Left ventricle myocardium inferior (tissue), 1 donor: ENCODE measurements at regions not wholly inside any gene's neighbourhood (a gene's known extent, or its start where the extent isn't known, plus 50 kb on each side); places are given as distances from the start of the nearest gene placed in this dataset.

ENCODE experiments used
- DNase-seq: peaks from one replicate; pipeline ENCODE4 v3.0.0-alpha.2; 2020
- H3K27ac ChIP-seq: fragments of 200-600 bp; replicated peaks from 2 replicates; pipeline ENCODE4 v1.8.0; 2021
- H3K27me3 ChIP-seq: fragments of 200-600 bp; 2 replicates; pipeline ENCODE4 v1.8.0; 2021; ENCODE audit warnings: low read depth
- H3K36me3 ChIP-seq: fragments of 200-600 bp; 2 replicates; pipeline ENCODE4 v1.8.0; 2021
- H3K4me1 ChIP-seq: fragments of 200-600 bp; 2 replicates; pipeline ENCODE4 v1.8.0; 2021
- H3K4me3 ChIP-seq: fragments of 200-600 bp; 2 replicates; pipeline ENCODE4 v1.8.0; 2021; ENCODE audit warnings: mild to moderate bottlenecking, moderate library complexity
- H3K9me3 ChIP-seq: fragments of 200-600 bp; replicated peaks from 2 replicates; pipeline ENCODE4 v1.8.0; 2021
- intact Hi-C: fragments of 100-400 bp; cut with micrococcal nuclease; formaldehyde crosslinking; loops from one replicate; pipeline ENCODE4 v1.11.0; 2022
- TF ChIP-seq, protein P1 (sequence below): fragments of 200-600 bp; IDR thresholded peaks from 2 replicates; pipeline ENCODE4 v1.8.0; 2021; ENCODE audit warnings: antibody characterized with exemption, mild to moderate bottlenecking, borderline replicate concordance
- donor health status: DM: no; HTN: yes; CAD: no; lungs with severe emphysema.

DNA sequence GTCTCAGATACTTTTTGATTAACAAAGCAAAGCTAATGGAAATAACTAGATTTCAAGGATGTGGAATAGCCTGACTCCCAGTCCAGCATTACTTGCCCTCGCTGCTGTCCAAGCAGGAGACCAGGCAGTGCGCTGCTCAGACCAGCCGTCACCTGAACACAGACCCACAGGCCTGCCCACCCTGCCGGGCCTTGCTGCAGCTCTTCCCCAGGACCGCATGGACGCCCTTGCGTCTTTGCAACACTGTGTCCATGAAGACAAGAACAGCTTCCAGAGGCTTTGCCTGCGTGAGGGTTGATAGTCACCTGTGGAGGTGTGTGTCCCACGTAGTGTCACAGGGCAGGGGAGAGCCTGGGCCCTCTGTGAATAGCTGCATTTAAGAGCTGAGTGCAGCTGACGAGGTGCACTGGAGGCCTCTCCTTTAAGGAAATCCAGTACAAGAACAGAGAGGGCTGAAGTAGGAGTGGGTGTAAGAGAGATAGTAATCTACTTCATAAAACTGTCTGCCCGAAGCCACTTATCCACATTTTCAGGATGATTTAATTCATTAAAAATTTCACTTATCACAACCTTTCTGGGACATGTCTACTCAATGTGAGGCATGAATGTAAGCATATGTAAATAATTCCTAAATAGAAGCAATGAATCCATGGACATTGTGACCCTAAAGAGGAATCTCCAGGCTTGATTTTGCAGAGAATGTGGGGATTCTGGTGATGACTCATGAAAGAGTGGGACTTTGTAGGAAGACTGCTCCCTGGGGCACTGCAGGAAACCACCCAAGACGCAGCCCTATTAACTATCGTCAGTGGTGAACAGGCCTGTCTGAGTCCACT lies 176.2 kb upstream of the RAB4A start:
- no peak overlapping the region for H3K4me3 ChIP-seq
- DNase-seq = no peak
- no peak overlapping the region for H3K27ac ChIP-seq
- TF ChIP-seq, protein P1, sequence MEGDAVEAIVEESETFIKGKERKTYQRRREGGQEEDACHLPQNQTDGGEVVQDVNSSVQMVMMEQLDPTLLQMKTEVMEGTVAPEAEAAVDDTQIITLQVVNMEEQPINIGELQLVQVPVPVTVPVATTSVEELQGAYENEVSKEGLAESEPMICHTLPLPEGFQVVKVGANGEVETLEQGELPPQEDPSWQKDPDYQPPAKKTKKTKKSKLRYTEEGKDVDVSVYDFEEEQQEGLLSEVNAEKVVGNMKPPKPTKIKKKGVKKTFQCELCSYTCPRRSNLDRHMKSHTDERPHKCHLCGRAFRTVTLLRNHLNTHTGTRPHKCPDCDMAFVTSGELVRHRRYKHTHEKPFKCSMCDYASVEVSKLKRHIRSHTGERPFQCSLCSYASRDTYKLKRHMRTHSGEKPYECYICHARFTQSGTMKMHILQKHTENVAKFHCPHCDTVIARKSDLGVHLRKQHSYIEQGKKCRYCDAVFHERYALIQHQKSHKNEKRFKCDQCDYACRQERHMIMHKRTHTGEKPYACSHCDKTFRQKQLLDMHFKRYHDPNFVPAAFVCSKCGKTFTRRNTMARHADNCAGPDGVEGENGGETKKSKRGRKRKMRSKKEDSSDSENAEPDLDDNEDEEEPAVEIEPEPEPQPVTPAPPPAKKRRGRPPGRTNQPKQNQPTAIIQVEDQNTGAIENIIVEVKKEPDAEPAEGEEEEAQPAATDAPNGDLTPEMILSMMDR = no peak
- H3K4me1 ChIP-seq = no peaks in the 10 kb centered on the region
- intact Hi-C loops = no loop called here
- H3K9me3 ChIP-seq = peaks cover 3% of the 10 kb centered on the region
- H3K36me3 ChIP-seq = no peaks in the 10 kb centered on the region
- H3K27me3 ChIP-seq = no peaks in the 10 kb centered on the region

DNA sequence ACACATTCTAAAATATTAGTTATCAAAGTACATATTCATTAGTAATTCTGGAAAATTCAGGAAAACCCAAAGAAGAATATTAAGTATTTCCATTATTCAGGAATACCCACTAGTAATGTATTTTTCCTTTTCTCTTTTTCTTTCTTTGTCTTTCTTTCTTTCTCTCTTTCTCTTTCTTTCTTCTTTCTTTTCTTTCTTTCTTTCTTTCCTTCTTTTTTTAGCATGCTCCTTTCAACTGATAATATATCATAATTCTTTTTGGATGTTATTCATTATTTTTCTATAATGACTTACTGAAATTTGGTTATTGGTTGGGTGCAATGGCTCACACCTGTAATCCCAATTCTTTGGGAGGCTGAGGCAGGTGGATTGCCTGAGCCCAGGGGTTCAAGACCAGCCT lies 175.6 kb upstream of the RAB4A start:
- Histone ChIP-seq H3K4me3 (no peak overlapping the region), H3K9me3 (peaks cover 3% of the 10 kb centered on the region), H3K36me3 (no peaks in the 10 kb centered on the region), H3K27ac (no peak overlapping the region), H3K27me3 (no peaks in the 10 kb centered on the region), H3K4me1 (no peaks in the 10 kb centered on the region)
- TF ChIP-seq, protein P1 = no peak
- DNase-seq = no peak
- intact Hi-C loops = no loop called here

DNA sequence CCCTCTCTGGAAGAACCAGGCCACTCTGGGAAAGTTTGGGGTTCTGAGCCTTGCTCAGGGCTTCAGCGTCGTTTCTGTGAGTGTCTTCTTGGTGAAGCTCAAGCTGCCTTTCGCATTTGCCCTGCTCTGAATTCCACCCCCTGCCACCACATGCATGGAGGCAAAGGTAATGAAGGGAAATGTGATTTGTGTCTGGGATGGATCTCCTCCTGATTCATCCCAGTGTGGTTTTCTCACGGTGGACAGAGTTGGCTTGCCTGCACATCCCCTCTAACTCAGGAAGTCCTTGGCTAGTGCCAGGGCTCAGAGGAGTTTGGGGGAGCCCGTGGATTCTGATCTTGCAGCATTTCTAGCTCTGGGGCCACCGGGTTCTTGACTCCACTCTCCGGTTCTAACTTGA lies 173.6 kb upstream of the RAB4A start:
- intact Hi-C loops = no loop called here
- no peaks in the 10 kb centered on the region for H3K4me1 ChIP-seq
- no peak for DNase-seq
- H3K4me3 ChIP-seq = no peak overlapping the region
- H3K27me3 ChIP-seq = peaks cover 2% of the 10 kb centered on the region
- H3K27ac ChIP-seq = no peak overlapping the region
- TF ChIP-seq, protein P1 = no peak
- no peaks in the 10 kb centered on the region for H3K36me3 ChIP-seq
- H3K9me3 ChIP-seq = peaks cover 3% of the 10 kb centered on the region

DNA sequence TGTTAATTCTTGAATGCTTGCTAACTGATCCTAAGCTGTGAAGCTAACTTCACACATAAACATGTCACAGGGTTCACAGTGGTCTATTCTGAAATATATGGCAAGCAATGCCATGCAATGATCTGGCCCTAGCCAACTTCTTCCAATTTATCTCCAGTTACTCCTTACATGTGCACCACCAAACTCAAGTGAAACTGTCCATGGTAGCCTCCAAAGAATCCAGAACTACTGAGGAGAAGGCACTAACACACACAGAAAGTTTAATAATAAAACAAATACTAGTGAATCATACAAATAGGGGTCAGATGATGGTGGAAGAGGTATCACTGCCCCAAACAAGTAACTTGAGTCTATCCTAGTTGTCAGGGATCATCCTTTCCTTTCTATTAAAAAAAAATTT lies 172.6 kb upstream of the RAB4A start:
- Histone ChIP-seq H3K4me1 (no peaks in the 10 kb centered on the region), H3K36me3 (no peaks in the 10 kb centered on the region), H3K9me3 (peaks cover 3% of the 10 kb centered on the region), H3K4me3 (no peak overlapping the region), H3K27me3 (peaks cover 6% of the 10 kb centered on the region), H3K27ac (no peak overlapping the region)
- TF ChIP-seq, protein P1 = no peak
- intact Hi-C loops = no loop called here
- DNase-seq = no peak

DNA sequence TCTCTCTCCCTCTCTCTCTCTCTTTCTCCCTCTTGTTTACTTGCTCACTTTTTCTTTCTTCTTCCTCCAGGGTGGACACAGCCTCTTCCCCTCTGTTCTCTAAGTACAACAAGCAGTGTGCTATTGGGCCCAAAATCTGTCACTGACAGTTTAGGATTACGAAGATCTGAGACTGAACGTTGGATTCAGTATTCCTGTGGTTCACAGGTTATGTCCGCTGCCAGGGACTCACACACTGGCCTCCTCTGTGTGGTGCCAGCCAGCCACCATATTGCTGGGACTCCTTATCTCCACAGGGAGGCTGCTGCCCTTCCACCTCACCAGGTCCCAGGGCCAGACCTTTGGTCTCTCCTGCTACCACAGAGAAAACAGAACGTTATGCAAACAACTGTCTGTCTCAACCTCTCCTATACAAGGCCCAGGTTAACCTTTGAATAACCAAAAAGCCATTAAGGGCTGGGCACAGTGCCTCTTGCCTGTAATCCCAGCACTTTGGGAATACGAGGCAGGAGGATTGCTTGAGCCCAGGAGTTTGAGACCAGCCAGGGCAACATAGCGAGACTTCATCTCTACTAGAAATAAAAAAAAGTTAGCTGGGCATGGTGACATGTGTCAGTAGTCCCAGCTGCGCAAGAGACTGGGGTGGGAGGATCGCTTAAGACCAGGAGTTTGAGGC lies 171.9 kb upstream of the RAB4A start:
- H3K27ac ChIP-seq = no peak overlapping the region
- intact Hi-C loops = no loop called here
- DNase-seq = no peak
- H3K9me3 ChIP-seq = peaks cover 3% of the 10 kb centered on the region
- peaks cover 6% of the 10 kb centered on the region for H3K27me3 ChIP-seq
- no peaks in the 10 kb centered on the region for H3K36me3 ChIP-seq
- H3K4me3 ChIP-seq = no peak overlapping the region
- TF ChIP-seq, protein P1 = no peak
- no peaks in the 10 kb centered on the region for H3K4me1 ChIP-seq
